Left colon (tissue), 2 donors: ENCODE measurements at regions not wholly inside any gene's neighbourhood (a gene's known extent, or its start where the extent isn't known, plus 50 kb on each side); places are given as distances from the start of the nearest gene placed in this dataset.

Source experiments
- ATAC-seq: fragments of 200-7000 bp; cut with Tn5 transposase; one replicate; pipeline ENCODE4 v1.9.1; 2020; ENCODE audit warnings: mild to moderate bottlenecking, moderate library complexity
- DNase-seq, 2 donors: peaks; one replicate each; pipeline ENCODE4 v3.0.0-alpha.2; 2020
- intact Hi-C, 2 donors: fragments of 100-400 bp; cut with DNase I in 1 of 2; cut with micrococcal nuclease in 1 of 2; formaldehyde crosslinking; loops; one replicate each; pipeline versions ENCODE4 v1.11.2 to v1.14.0; 2022; cut with DNase I, micrococcal nuclease
- donor health status: DM: no; HTN: no; CAD: no.
- donor health status: DM: yes; HTN: yes; CAD: no.

DNA sequence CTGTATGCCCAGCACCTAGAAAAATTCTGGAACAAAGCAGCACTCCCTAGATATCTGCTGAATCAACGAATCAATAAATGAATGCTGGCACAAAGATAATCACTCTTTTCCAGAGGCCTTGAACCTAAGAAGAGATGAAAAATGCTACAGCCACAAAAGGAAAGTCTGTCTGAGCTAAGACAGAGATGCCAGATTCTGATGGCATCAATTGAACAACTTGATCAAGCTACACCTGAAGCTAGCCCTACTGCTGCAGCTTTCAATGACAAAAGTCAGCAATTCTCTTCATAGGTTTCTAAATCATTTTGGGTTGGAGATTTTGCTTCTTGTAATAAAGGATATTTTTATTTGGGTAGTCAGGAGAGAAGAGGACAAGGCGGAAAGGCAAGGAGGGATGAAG, 305.0 kb upstream of the SULF2 start:
- ATAC-seq: no peak
- intact Hi-C loops: no loop called here
- no peak for DNase-seq

- intact Hi-C loops: no loop called here
- ATAC-seq (no peak), DNase-seq (no peak)
These were observed 295.3 kb upstream of the SULF2 start for GRCh38 chr20:48080583-48080982.

GRCh38 chr20:48079028-48079427, 293.7 kb upstream of the SULF2 start:
- intact Hi-C loops: no loop called here
- DNase-seq (no peak), ATAC-seq (no peak)

DNA sequence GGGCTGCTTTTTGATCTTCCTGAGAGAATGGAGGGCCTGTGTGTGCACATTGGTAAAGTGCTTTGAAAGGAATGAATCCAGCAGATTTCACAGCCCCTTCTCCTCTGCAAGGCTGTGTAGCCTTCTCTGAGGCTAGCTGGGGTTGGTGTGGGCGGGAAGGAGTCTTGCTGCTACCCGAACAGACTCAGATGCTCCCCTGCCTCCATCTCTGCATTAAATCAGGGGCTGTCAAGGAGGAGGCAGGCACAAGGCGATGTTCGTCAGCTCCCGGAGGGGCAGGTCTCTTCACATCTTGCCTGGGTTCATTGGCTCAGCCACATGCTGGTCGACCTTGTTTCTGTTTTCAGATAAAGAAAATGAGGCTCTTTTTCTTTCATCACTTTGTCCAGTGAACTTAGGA, 291.5 kb upstream of the SULF2 start:
- intact Hi-C loops: no loop called here
- no peak for ATAC-seq
- DNase-seq: no peak

- DNase-seq (no peak), ATAC-seq (no peak)
- intact Hi-C loops: no loop called here
These were observed 291.0 kb upstream of the SULF2 start for GRCh38 chr20:48076247-48076646.

GRCh38 chr20:48075591-48076174, 290.4 kb upstream of the SULF2 start:
- intact Hi-C loops: no loop called here
- DNase-seq: no peak
- no peak for ATAC-seq

DNA sequence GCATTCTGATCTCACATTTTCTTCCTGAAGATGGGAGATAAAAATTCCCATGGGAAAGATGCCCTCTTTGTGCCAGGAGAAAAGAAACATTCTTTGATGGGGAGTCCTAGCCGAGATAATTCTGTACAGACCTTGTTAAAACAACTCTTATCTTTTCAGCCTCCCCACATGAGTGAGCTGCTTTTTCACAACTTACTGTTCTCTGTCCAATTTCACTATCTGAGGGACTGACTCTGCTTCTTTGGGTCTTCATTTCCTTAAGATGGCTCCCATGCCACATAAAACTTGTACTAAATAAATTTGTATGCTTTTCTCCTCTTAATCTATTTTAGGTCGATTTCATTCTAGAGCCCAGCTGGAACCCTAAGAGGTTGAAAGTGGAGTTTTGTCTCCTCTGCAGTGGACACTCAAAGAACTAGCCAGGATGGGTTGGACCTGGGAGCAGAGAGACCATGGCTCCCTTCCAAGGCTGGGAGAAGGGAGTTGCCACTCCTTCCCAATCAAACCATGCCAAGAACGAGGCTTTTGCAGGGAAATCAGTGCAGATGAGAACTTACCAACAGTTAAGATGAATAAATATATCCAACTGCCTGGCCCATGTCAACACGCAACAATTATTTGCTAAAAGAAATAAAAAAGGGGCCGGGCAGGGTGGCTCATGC, 285.8 kb upstream of the SULF2 start:
- DNase-seq (no peak), ATAC-seq (no peak)
- intact Hi-C loops: no loop called here

DNA sequence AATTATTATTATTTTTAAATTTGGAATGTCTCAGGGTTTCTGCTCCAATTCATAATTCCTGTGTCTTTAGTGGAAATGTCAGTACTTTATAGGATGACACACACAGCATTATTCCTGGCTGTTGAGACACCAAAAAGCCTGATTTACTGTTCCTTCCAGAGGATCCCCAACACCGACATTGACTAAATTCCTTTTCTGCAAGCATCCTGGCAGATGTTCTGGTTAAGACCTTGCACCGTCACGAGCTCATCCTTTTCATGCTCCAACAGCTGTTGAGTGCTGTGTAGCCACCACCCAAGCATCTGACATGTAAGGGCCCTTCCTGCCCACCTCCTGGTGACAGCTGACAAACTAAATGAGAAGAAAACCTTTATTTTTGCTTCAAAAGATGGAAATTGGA, 284.3 kb upstream of the SULF2 start:
- ATAC-seq (no peak), DNase-seq (no peak)
- intact Hi-C loops: no loop called here

DNA sequence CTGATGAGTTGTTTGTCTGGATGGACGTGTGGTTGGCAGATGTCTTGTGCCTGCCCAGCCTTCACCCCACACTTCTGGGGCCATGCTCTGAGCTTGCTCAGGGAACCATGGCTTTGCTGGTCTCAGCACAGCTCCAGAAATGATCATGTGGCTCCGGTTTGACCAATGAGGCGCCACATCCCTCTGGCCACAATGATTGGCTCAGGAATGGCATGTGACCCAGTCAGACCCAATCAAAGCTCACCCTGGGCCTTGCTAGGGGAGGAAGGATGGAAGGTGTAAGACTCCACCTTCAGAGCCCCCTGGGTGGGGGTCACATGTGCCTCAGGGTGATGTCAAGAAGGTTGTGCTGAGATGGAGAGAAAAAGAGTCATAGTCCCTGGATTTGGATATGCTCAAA, 281.6 kb upstream of the SULF2 start:
- DNase-seq (no peak), ATAC-seq (no peak)
- intact Hi-C loops: no loop called here

GRCh38 chr20:48066246-48066645, 281.0 kb upstream of the SULF2 start:
- no peak for DNase-seq
- ATAC-seq: no peak
- intact Hi-C loops: no loop called here

DNA sequence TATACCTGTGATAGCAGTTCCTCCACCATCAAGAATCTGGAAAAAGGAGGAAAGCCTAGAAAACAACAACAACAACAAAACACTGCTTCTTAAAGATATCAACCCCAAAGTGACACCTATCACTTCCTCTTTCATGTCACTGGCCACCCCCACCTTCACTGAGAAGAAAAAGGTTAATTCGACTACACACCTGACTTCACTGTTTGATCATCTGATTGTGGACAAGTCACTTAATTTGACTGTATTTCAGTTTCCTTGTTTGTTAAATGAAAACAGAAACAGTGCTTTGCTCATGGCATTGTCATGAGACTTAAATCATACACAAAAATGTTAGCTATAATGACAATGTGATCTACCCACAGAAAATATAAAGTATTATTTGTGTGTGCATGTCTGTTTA, 280.6 kb upstream of the SULF2 start:
- intact Hi-C loops: no loop called here
- ATAC-seq (no peak), DNase-seq (no peak)

DNA sequence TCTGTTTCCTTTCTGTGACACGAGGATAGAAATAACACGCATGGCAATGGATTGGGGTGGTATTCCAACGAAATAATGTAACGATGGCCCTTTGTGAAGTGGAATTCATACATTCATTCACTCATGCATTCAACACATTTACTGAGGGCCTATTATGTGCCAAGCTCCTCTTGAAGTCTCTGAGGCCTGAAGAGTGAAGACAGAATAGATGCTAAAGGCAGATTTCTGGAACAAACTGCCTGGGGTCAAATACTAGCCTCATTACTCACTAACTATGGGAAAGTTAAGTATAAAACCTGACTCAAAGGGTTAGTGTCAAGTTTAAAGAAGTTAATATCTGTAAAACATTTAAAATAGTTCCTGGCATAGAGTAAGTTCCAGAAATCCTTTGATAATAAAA, 279.6 kb upstream of the SULF2 start:
- no peak for ATAC-seq
- intact Hi-C loops: no loop called here

GRCh38 chr20:48060841-48061720, 275.8 kb upstream of the SULF2 start:
- intact Hi-C loops: no loop called here
- DNase-seq: no peak
- ATAC-seq: no peak

More for the DNA sequence above, 279.6 kb upstream of the SULF2 start:
- no peak for DNase-seq

DNA sequence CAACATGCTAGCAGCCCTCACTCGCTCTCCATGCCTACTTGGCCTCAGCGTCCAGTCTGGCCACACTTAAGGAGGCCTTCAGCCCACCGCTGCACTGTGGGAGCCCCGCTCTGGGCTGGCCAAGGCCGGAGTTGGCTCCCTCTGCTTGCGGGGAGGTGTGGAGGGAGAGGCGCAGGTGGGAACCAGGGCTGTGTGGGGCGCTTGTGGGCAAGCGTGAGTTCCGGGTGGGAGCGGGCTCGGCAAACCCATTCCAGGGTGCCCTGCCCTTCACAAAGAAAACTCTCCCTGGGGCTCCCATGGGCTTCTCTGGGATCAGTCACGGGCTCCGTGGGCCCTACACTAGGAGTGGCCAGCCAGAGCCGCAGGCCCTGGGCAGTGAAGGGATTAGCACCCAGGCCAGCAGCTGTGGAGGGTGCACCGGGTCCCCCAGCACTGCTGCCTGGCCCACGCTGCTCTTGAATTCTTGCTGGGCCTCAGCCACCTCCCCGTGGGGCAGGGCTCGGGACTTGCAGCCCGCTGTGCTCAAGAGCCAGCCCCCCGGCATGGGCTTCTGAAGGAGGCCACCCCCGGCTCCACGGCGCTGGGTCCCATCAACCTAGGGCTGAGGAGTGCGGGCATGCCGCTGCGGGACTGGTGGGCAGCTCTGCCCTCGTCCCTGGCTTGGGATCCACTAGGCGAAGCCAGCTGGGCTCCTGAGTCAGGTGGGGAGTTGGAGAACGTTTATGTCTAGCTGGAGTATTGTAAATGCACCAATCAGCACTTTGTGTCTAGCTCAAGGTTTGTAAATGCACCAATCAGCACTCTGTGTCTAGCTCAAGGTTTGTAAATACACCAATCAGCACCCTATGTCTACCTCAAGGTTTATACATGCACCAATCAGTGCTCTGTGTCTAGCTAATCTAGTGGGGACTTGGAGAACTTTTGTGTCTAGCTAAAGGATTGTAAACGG, 273.6 kb upstream of the SULF2 start:
- intact Hi-C loops: no loop called here
- no peak for DNase-seq
- no peak for ATAC-seq

- DNase-seq: no peak
- ATAC-seq: no peak
- intact Hi-C loops: no loop called here
These were observed 272.5 kb upstream of the SULF2 start for GRCh38 chr20:48057739-48058138.

- DNase-seq (no peak), ATAC-seq (no peak)
- intact Hi-C loops: no loop called here
These were observed 272.0 kb upstream of the SULF2 start for GRCh38 chr20:48057251-48057650.

- DNase-seq: no peak
- intact Hi-C loops: no loop called here
- no peak for ATAC-seq
These were observed 270.9 kb upstream of the SULF2 start for GRCh38 chr20:48056218-48056617.

DNA sequence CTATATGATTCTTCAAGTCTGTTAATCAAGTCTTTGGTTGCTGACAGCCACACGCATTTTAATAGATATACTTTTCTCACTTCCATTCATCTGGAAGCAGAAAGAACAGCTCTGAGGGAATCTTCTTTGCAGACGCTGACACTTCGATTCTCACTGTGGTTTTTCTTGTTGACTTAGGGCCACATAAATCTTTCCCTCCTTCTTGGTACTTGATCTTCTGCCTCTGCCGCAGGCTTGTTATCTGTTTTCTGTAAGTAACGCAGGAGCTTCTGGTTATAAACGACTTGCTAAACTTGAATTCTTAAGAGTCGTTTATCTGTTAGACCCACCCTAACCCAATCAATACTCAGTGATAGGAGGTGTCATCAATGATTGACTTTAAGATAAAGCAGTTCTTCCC, 268.8 kb upstream of the SULF2 start:
- intact Hi-C loops: no loop called here
- no peak for ATAC-seq
- no peak for DNase-seq

- intact Hi-C loops: no loop called here
- ATAC-seq (no peak), DNase-seq (no peak)
These were observed 267.2 kb upstream of the SULF2 start for GRCh38 chr20:48052475-48052835.
